H1 (cell line): ENCODE measurements at regions not wholly inside any gene's neighbourhood (a gene's known extent, or its start where the extent isn't known, plus 50 kb on each side); places are given as distances from the start of the nearest gene placed in this dataset.

ENCODE experiments used
- CTCF ChIA-PET: fragments of 300-600 bp; sonication (Branson Sonifier 250); formaldehyde crosslinking; loops from one replicate; lab custom pipeline; 2021; ENCODE audit not compliant: partially characterized antibody; lab: Charles Lee
- POLR2A ChIA-PET: fragments of 300-600 bp; sonication (Branson Sonifier 250); formaldehyde crosslinking; loops from one replicate; lab custom pipeline; 2021; ENCODE audit warnings: inconsistent platforms; ENCODE audit not compliant: partially characterized antibody; lab: Charles Lee
- DNase-seq, 2 experiments: peaks; one replicate each; pipeline versions ENCODE4 v3.0.0 to v3.0.0-alpha.2; 2010 to 2022; ENCODE audit warnings: low spot score in 2 of 2, low read depth in 1 of 2, mixed read lengths in 1 of 2
- FAIRE-seq: peaks from 2 replicates; lab custom pipeline; 2011; peaks lifted over from hg19 to GRCh38; lab: Jason Lieb, UNC
- H2AFZ ChIP-seq: 2 replicates; pipeline ENCODE4 v1.8.1; 2012; ENCODE audit warnings: low read length, inconsistent platforms
- H2AK5ac ChIP-seq: 2 replicates; pipeline ENCODE4 v1.6.1; 2013; ENCODE audit warnings: low read depth, low read length
- H2BK120ac ChIP-seq: replicated peaks from 2 replicates; pipeline ENCODE3; 2013; ENCODE audit warnings: low read depth, low read length, inconsistent platforms
- H2BK12ac ChIP-seq: 2 replicates; pipeline ENCODE4 v1.6.1; 2013; ENCODE audit warnings: low read depth, low read length
- H2BK15ac ChIP-seq: 2 replicates; pipeline ENCODE4 v1.6.1; 2013; ENCODE audit warnings: low read length
- H2BK20ac ChIP-seq: 2 replicates; pipeline ENCODE4 v1.6.1; 2013; ENCODE audit warnings: low read length
- H2BK5ac ChIP-seq: 2 replicates; pipeline ENCODE4 v1.6.1; 2013; ENCODE audit warnings: low read depth, low read length
- H3K14ac ChIP-seq: 2 replicates; pipeline ENCODE4 v1.6.1; 2013; ENCODE audit warnings: inconsistent platforms; ENCODE audit not compliant: insufficient read length
- H3K18ac ChIP-seq: 2 replicates; pipeline ENCODE4 v1.6.1; 2013; ENCODE audit warnings: low read length; ENCODE audit errors: extremely low read depth
- H3K23ac ChIP-seq: 2 replicates; pipeline ENCODE4 v1.6.1; 2013; ENCODE audit warnings: inconsistent platforms; ENCODE audit not compliant: insufficient read length
- H3K23me2 ChIP-seq: 2 replicates; pipeline ENCODE4 v1.6.1; 2013; ENCODE audit warnings: low read depth, low read length
- H3K27ac ChIP-seq: 2 replicates; pipeline ENCODE4 v1.6.1; 2011; ENCODE audit warnings: low read depth, low read length, inconsistent platforms
- H3K27me3 ChIP-seq, 4 experiments: replicated peaks in 1 of 4; 1 replicate in 1 of 4; 2 replicates in 3 of 4; pipeline versions ENCODE4 v1.6.1 to v1.8.1; 2011 to 2013; ENCODE audit warnings: low read length in 3 of 4, mild to moderate bottlenecking in 3 of 4, inconsistent platforms in 2 of 4, mixed read lengths in 2 of 4, moderate library complexity in 1 of 4; ENCODE audit not compliant: control insufficient read depth in 3 of 4, insufficient read depth in 3 of 4; ENCODE audit errors: extremely low read depth in 1 of 4
- H3K36me3 ChIP-seq, 4 experiments: 2 replicates each; pipeline versions ENCODE4 v1.6.1 to v1.8.1; 2011 to 2013; ENCODE audit warnings: mild to moderate bottlenecking in 4 of 4, low read length in 3 of 4, moderate library complexity in 2 of 4, control low read depth in 1 of 4, inconsistent platforms in 1 of 4; ENCODE audit not compliant: insufficient read depth in 4 of 4, control insufficient read depth in 2 of 4
- H3K4ac ChIP-seq: replicated peaks from 2 replicates; pipeline ENCODE3; 2013; ENCODE audit warnings: low read length, low read depth, mixed read lengths, inconsistent platforms; ENCODE audit not compliant: insufficient read length
- H3K4me1 ChIP-seq, 4 experiments: replicated peaks in 1 of 4; 1 replicate in 1 of 4; 2 replicates in 3 of 4; pipeline versions ENCODE4 v1.6.1 to v1.8.1; 2011 to 2013; ENCODE audit warnings: low read length in 3 of 4, inconsistent platforms in 2 of 4, mixed read lengths in 1 of 4; ENCODE audit not compliant: insufficient read depth in 4 of 4, control insufficient read depth in 3 of 4
- H3K4me2 ChIP-seq, 2 experiments: 2 replicates each; pipeline versions ENCODE4 v1.6.1 to v1.8.1; 2011 to 2013; ENCODE audit warnings: low read depth in 2 of 2, low read length in 2 of 2, control low read depth in 1 of 2, inconsistent platforms in 1 of 2, mild to moderate bottlenecking in 1 of 2; ENCODE audit not compliant: insufficient read depth in 1 of 2
- H3K4me3 ChIP-seq, 4 experiments: fragments of 200-600, 300-600 bp in 1 of 4; sonication (generic), shearing (Covaris generic), sonication (Bioruptor Twin) in 1 of 4; 2 replicates each; pipeline versions ENCODE4 v1.5.1 to v1.8.1; 2011 to 2016; ENCODE audit warnings: low read length in 4 of 4, low read depth in 3 of 4, control low read depth in 2 of 4, inconsistent platforms in 2 of 4, mild to moderate bottlenecking in 2 of 4, mixed read lengths in 1 of 4, moderate library complexity in 1 of 4; ENCODE audit not compliant: insufficient read depth in 2 of 4; ENCODE audit errors: extremely low read depth in 1 of 4
- H3K56ac ChIP-seq: replicated peaks from 2 replicates; pipeline ENCODE3; 2013; ENCODE audit warnings: low read depth, mild to moderate bottlenecking, mixed read lengths, low read length, inconsistent platforms; ENCODE audit not compliant: insufficient read length
- H3K79me1 ChIP-seq: 2 replicates; pipeline ENCODE4 v1.6.1; 2013; ENCODE audit warnings: low read depth, low read length, control low read depth
- H3K79me2 ChIP-seq, 2 experiments: 2 replicates each; pipeline versions ENCODE4 v1.6.1 to v1.8.1; 2012 to 2013; ENCODE audit warnings: low read length in 2 of 2, mild to moderate bottlenecking in 2 of 2, inconsistent platforms in 1 of 2; ENCODE audit not compliant: insufficient read depth in 2 of 2, control insufficient read depth in 1 of 2
- H3K9ac ChIP-seq, 4 experiments: replicated peaks in 1 of 4; 1 replicate in 1 of 4; 2 replicates in 3 of 4; pipeline versions ENCODE4 v1.6.1 to v1.8.1; 2011 to 2013; ENCODE audit warnings: low read depth in 3 of 4, low read length in 3 of 4, control low read depth in 2 of 4, mild to moderate bottlenecking in 2 of 4, moderate library complexity in 2 of 4, inconsistent platforms in 1 of 4; ENCODE audit errors: extremely low read depth in 1 of 4
- H3K9me3 ChIP-seq, 2 experiments: 2 replicates each; pipeline versions ENCODE4 v1.6.1 to v1.8.1; 2012 to 2013; ENCODE audit warnings: mild to moderate bottlenecking in 2 of 2, moderate library complexity in 2 of 2, control low read depth in 1 of 2, inconsistent platforms in 1 of 2, low read depth in 1 of 2, low read length in 1 of 2, mixed read lengths in 1 of 2; ENCODE audit not compliant: insufficient read depth in 2 of 2
- H4K20me1 ChIP-seq, 2 experiments: replicated peaks in 1 of 2; 2 replicates each; pipeline versions ENCODE3 to v1.8.1; 2011 to 2013; ENCODE audit warnings: inconsistent platforms in 2 of 2, low read length in 2 of 2, mild to moderate bottlenecking in 1 of 2; ENCODE audit not compliant: insufficient read depth in 2 of 2, control insufficient read depth in 1 of 2
- H4K5ac ChIP-seq: 2 replicates; pipeline ENCODE4 v1.6.1; 2013; ENCODE audit warnings: low read length, low read depth, mixed read lengths, inconsistent platforms; ENCODE audit not compliant: insufficient read length
- H4K8ac ChIP-seq: 2 replicates; pipeline ENCODE4 v1.8.0; 2013; ENCODE audit warnings: mild to moderate bottlenecking, moderate library complexity, low read length, inconsistent platforms; ENCODE audit not compliant: insufficient read depth; ENCODE audit errors: extremely low read depth
- H4K91ac ChIP-seq: replicated peaks from 2 replicates; pipeline ENCODE3; 2013; ENCODE audit warnings: low read length, mixed read lengths, inconsistent platforms; ENCODE audit not compliant: insufficient read length
- CREB1 ChIP-seq: IDR thresholded peaks from 2 replicates; pipeline ENCODE4 v1.6.1; 2012; ENCODE audit warnings: inconsistent platforms
- EGR1 ChIP-seq: IDR thresholded peaks from 2 replicates; pipeline ENCODE4 v1.6.1; 2011; ENCODE audit warnings: low read depth, low read length, borderline replicate concordance
- HDAC2 ChIP-seq, 2 experiments: fragments of 300-600 bp in 1 of 2; sonication (generic) in 1 of 2; IDR thresholded peaks; 2 replicates each; pipeline ENCODE4 v1.6.1; 2011 to 2012; ENCODE audit warnings: low read depth in 2 of 2, low read length in 2 of 2, mild to moderate bottlenecking in 2 of 2, moderate library complexity in 2 of 2, borderline replicate concordance in 1 of 2, inconsistent platforms in 1 of 2
- JUN ChIP-seq: IDR thresholded peaks from 2 replicates; pipeline ENCODE4 v1.6.1; 2011; ENCODE audit warnings: low read depth, mild to moderate bottlenecking, improper control_type of control experiment, low read length
- PHF8 ChIP-seq: fragments of 200-600 bp; sonication (generic); conservative IDR thresholded peaks from 2 replicates; pipeline ENCODE4 v1.7.1; 2012; ENCODE audit warnings: low read depth, mild to moderate bottlenecking, inconsistent platforms, low read length, moderate library complexity
- POU5F1 ChIP-seq: IDR thresholded peaks from 2 replicates; pipeline ENCODE4 v1.6.1; 2011; ENCODE audit warnings: low read depth, mild to moderate bottlenecking, low read length, moderate library complexity
- SAP30 ChIP-seq: fragments of 300-600 bp; sonication (generic); IDR thresholded peaks from 2 replicates; pipeline ENCODE4 v1.7.1; 2012; ENCODE audit warnings: low read length, moderate library complexity, mild to moderate bottlenecking, inconsistent platforms; ENCODE audit not compliant: insufficient read depth, insufficient replicate concordance
- SIN3A ChIP-seq, 2 experiments: IDR thresholded peaks in 1 of 2; conservative IDR thresholded peaks in 1 of 2; 2 replicates each; pipeline ENCODE4 v1.6.1; 2011 to 2012; ENCODE audit warnings: low read length in 2 of 2, improper control_type of control experiment in 1 of 2, low read depth in 1 of 2, mild to moderate bottlenecking in 1 of 2
- WGBS, 2 experiments: shearing (Covaris generic) in 1 of 2; methylation state at CpG; one replicate each; pipeline versions ENCODE4 v1.1.6 to v1.1.7; 2013 to 2015; ENCODE audit warnings: low lambda C conversion rate in 2 of 2, mixed read lengths in 2 of 2, inconsistent platforms in 1 of 2, low coverage in 1 of 2, missing lambda C conversion rate in 1 of 2; ENCODE audit not compliant: insufficient replicate concordance in 2 of 2, insufficient coverage in 1 of 2, insufficient read length in 1 of 2; ENCODE audit errors: extremely low coverage in 1 of 2, missing lambda C conversion rate in 1 of 2; 5-methylcytosine and 5-hydroxymethylcytosine counted together

- no peak for FAIRE-seq
- CTCF ChIA-PET, result no interaction called here
Measured at GRCh38 chr7:125119559-125120115, 190.0 kb upstream of the POT1 start.

More at GRCh38 chr7:125119559-125120115, 190.0 kb upstream of the POT1 start:
- Histone ChIP-seq H2BK5ac (no peak overlapping the region), H4K5ac (no peak overlapping the region), H3K27ac (no peak overlapping the region), H3K9me3 (no peaks in the 10 kb centered on the region), H3K56ac (no peak overlapping the region), H3K4me1 (no peaks in the 10 kb centered on the region; a peak in 1 of 7 replicates), H2AK5ac (no peak overlapping the region), H3K18ac (no peak overlapping the region), H3K4me2 (no peak overlapping the region), H4K8ac (no peak overlapping the region), H3K14ac (no peak overlapping the region), H3K9ac (no peak overlapping the region), H4K20me1 (no peaks in the 10 kb centered on the region), H2BK20ac (no peak overlapping the region), H3K27me3 (no peaks in the 10 kb centered on the region), H2BK15ac (no peak overlapping the region), H3K4ac (no peak overlapping the region), H3K4me3 (no peak overlapping the region), H3K79me1 (no peaks in the 10 kb centered on the region), H4K91ac (no peak overlapping the region), H3K79me2 (no peaks in the 10 kb centered on the region), H2BK120ac (no peak overlapping the region), H3K36me3 (no peaks in the 10 kb centered on the region), H2AFZ (no peak overlapping the region), H3K23me2 (no peaks in the 10 kb centered on the region), H2BK12ac (no peak overlapping the region), H3K23ac (no peak overlapping the region)
- WGBS, 2 experiments, result 78% methylated on average over 4 of the region's 4 CpGs; no CpG with 5 or more reads in 1 of the 2 experiments
- no peak for DNase-seq
- TF ChIP-seq CREB1 (no peak), JUN (no peak), SIN3A (conservative IDR thresholded peaks at IDR 0.05 in 1 of 2, IDR thresholded peaks at IDR 0.05 in 1 of 2; ENCODE audit: low read depth in 1 of 2, low read length in 2 of 2) (no peak), POU5F1 (no peak), HDAC2 (IDR thresholded peaks at IDR 0.05; ENCODE audit: borderline replicate concordance in 1 of 2, low read depth in 2 of 2, low read length in 2 of 2) (no peak), EGR1 (no peak), PHF8 (no peak), SAP30 (no peak)
- POLR2A ChIA-PET, result no interaction called here
